HCEC 1CT (cell line): ENCODE measurements at regions not wholly inside any gene's neighbourhood (a gene's known extent, or its start where the extent isn't known, plus 50 kb on each side); places are given as distances from the start of the nearest gene placed in this dataset.

Source experiments
- DNase-seq: peaks from one replicate; pipeline ENCODE4 v3.0.0-alpha.2; 2017

- DNase-seq, result peak; percentile 57
Measured at GRCh38 chr11:128361451-128362020, 225.8 kb downstream of the ETS1 start.

- peak; percentile 77 for DNase-seq
Measured at GRCh38 chr11:128359515-128359914, 227.8 kb downstream of the ETS1 start.

- DNase-seq, result no peak
Measured at GRCh38 chr11:128357073-128357472, 230.3 kb downstream of the ETS1 start.

DNA sequence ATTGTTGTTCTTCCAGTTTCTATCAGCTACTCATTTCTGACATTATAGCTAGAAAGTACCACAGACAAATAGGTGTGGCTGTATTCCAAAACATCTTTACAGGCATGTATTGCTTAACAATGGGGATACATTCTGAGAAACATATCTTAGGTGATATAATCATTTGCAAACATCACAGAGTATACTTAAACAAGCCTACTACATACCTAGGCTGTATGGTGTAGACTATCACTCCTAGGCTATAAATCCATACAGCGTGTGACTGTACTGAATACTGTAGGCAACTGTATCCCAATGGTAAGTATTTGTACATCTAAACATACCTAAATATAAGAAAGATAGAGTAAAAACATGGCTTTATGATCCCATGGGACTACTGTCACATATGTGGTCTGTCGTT, 231.8 kb downstream of the ETS1 start:
- DNase-seq, result no peak

DNA sequence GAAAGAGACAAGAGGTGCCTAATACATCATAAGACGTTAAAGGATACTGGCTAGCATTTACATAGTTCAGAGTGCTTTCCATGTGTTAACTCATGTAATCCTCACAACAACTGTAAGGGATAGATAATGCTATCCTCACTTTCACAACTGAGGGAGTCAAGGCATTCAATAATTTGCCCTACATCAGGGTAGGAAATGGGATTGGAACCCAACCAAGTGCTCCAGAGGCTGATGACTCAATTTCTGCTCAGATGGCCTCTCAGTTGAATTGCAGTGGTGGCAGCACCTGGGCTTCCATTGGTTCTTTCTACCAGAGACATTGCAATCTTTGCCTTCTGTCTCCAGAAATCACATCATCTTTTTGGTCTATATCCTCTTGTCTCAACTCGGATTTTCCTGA, 232.9 kb downstream of the ETS1 start:
- DNase-seq, result peak; percentile 33

- DNase-seq, result no peak
Measured at GRCh38 chr11:128351168-128351567, 236.2 kb downstream of the ETS1 start.

DNA sequence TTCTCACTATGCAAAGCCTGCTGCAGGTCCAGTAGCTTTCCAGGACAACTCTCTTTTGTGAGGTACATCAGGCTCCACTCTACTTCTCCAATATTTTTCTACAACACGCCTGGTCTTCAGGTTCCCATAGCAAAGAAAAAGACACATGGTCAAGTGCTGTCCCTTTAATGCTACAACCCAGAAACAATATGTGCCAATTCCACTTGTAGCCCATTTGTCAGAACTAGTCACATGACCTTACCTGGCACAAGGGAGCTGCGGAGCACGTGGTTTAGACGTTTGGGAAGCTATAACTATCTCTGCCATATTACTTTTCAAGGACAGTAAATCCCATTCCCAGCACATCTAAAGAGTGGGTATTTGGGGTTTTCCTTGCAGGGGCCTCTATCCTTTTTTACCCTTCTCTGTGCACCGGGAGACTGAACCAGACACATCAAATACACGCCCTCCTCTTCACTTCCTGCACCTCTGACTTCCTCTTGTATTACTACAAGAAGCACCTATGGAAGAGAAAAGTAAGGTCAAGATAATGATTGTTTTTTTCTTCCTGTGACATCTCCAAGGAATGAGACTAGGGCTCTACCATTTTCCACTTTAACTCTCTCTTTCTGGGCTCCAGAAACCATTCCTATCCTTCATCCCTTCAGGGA, 237.6 kb downstream of the ETS1 start:
- DNase-seq, result no peak

- peak; percentile 59 for DNase-seq
Measured at GRCh38 chr11:128346804-128347203, 240.6 kb downstream of the ETS1 start.

GRCh38 chr11:128345316-128345715, 242.0 kb downstream of the ETS1 start:
- no peak for DNase-seq

GRCh38 chr11:128343870-128344269, 243.5 kb downstream of the ETS1 start:
- no peak for DNase-seq

- no peak for DNase-seq
Measured at GRCh38 chr11:128343135-128343514, 244.2 kb downstream of the ETS1 start.

DNA sequence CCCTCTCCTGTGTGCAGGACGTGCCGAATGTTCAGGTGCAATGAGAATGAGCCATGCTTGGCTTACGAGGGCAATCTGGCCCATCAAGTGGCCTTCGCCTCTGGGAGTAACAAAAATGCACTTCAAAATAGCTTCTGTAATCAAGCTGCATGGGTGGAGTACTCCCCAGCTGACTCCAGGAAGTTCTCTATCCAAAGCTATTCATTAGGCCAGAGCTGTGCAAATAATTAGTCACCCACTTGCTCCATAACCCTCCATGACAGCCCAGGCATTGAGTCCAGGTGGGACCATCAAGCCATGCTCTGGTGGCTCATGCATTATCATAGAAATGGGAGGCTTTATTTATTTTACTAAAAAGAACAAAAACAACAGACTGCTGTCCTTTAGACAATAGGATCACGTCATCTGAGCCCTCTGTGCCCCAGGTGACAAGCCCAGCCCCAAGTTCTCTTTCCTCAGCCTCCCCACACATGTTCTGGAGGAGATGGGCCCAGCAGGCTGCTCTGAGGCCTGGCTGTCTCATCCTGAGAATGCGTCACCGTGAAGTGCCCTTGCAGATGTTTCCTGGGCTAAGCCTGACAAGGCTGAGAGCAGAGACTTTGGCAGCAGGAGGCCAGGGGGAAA, 244.7 kb downstream of the ETS1 start:
- peak; percentile 36 for DNase-seq

DNA sequence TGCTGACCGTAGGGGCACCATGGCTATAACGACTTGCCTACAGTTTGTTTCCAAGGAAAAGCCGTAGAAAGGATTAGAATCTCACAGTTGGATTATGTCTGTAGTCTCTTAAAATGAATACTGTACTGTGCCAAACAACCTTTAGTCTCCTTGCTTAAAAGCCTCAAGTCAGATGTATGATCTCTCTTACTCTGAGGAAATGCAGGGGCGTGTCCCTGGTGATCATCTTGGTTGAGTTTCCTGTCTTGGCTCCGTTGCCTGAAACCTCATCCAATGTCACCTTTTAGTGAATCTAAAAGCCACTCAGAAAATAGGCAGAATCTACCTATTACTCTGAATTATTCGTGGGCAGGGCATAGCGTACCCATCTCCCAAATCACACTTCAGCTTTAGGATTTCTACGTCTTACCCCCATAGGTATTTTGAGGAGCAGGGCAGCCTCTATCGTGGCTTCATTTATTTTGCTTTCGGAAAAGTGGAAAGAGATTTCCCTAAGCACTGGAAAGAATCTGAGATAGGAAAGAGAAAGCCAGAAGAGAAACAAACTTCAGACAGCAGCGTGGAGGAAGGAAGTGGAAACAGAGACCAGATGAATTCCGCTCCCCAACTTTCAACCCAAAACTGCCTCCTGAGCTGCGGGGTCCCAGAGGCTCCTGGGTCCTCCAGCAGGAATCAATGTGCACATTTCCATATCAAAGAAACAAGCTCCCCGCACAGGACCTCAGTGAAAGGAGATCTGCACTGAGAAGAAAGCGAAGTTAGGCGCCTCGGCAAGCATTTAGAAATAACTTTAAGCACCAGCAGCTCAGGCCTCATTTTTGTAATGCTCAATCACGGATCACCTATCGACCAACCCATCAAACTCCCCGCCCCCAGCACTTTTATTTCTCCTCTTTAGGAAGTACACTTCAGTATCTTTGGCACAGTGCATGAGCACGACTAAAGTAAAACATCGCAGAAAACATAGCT, 245.8 kb downstream of the ETS1 start:
- no peak for DNase-seq

DNA sequence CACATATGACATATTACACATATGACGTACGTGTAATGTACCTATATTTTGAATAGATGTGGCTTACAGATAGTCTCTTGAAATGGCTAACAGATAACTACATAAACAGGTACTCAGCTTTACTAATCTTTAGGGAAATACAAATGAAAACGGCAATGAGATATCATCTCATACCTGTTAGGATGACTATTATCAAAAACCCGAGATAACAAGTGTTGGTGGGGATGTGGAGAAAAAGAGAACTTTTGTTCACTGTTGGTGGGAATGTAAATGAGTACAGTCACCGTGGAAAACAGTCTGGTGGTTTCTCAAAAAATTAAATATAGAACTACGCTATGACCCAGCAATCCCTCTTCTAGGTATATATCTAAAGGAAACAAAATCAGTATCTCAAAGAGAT, 247.6 kb downstream of the ETS1 start:
- DNase-seq, result no peak

DNA sequence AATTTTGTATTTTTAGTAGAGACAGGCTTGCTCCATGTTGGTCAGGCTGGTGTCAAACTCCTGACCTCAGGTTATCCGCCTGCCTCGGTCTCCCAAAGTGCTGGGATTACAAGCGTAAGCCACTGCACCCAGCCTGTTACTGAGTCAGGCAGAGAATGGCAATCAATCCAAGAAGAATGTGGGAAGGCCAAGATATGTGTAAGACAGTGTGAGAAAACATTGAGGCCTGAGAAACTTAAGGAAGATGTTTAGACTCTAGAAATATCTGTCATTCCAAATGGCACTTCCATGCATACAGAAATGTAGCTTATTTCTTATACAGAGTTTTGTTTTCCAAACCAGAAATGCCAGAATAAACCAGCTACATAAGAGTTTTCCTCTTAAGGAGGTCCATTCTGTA, 248.5 kb downstream of the ETS1 start:
- DNase-seq, result no peak

DNA sequence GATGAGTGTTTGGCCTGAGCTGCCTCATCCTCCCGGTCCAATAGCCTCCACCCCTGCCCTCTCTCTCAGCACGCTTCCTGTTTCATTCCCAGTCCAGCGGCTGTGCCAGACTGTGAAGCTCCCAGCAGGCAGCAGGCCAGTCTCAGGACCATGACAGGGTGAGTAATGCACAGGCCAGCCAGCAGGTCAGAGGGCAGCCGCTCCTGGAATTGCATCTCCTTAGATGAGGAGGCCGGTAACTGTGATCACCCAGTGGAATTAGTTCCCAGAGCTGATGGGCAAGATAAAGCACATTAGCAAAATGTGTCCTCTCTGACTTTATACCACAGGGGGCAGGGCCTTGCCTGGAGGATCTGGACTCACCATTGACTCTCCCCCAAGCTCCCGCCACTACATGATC, 251.2 kb downstream of the ETS1 start:
- DNase-seq, result peak; percentile 94

DNA sequence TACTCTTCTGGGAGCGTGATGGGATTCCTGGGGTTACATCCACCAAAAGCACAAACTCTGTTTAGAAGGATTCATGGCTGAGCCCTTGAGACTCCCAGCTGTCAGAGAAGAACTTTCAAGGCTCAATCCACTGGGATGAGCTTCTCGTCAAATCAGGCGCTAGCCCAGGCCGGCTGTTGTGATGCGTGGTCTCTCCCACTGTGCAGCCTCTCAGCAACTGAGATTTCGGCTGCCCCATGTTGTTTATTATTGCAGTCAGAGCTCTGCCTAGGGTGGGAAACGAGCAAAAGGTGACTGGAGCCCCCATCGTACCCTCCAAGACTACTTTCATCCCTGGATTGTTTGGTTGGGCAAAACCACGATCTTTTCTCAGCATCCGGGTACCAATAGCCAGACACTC, 251.6 kb downstream of the ETS1 start:
- no peak for DNase-seq

GRCh38 chr11:128334311-128335044, 252.9 kb downstream of the ETS1 start:
- no peak for DNase-seq

GRCh38 chr11:128331317-128331716, 256.0 kb downstream of the ETS1 start:
- DNase-seq, result no peak

DNA sequence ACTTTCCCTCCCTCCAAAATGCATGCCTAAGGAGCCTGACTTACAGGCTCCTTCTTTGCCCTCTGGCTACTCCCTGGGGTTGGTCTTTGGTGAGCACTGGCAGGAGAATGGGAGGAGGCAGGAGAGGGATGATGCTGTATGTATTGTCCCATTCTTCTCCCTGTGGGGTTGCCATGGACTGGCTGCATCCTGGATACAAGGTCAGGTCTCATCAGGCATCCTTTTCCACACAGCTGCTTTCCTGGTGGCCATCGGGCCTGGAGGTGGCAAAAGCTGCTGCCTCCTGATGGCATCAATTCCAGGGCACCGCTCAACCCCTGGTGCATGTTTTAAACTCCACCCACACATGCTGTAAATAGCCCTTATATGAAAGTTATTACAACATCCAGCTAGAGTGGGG, 257.2 kb downstream of the ETS1 start:
- DNase-seq, result no peak

GRCh38 chr11:128328955-128329551, 258.3 kb downstream of the ETS1 start:
- no peak for DNase-seq

- no peak for DNase-seq
Measured at GRCh38 chr11:128327274-128327673, 260.1 kb downstream of the ETS1 start.
